GM20000 (cell line): ENCODE measurements at regions not wholly inside any gene's neighbourhood (a gene's known extent, or its start where the extent isn't known, plus 50 kb on each side); places are given as distances from the start of the nearest gene placed in this dataset.

Experiments
- DNase-seq: peaks from one replicate; pipeline ENCODE4 v3.0.0; 2012; ENCODE audit warnings: low spot score
- TF ChIP-seq, protein P1 (sequence below): IDR thresholded peaks from 2 replicates; pipeline ENCODE4 v1.5.1; 2012; ENCODE audit warnings: mild to moderate bottlenecking, control low read depth; ENCODE audit errors: extremely low read depth, missing control alignments

DNA sequence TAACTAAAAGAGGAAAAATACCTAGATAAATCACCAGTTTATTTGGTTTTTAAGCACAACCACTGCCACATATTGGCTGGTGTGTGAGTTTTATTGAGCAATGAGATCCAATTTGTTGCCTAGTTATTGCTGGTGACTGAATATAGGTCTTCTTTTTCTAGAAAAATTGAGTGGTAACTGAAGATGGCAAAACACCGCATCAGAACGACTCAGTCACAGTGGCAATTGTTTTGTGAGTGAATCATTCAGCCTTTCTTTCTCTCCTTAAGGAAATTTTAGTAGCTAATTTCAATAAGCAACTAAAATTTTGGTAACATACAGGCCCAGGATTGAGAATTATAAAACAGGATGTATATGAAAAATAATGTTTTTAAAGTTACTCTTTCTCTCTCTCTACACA, 533.0 kb downstream of the KCNA4 start:
- TF ChIP-seq, protein P1, sequence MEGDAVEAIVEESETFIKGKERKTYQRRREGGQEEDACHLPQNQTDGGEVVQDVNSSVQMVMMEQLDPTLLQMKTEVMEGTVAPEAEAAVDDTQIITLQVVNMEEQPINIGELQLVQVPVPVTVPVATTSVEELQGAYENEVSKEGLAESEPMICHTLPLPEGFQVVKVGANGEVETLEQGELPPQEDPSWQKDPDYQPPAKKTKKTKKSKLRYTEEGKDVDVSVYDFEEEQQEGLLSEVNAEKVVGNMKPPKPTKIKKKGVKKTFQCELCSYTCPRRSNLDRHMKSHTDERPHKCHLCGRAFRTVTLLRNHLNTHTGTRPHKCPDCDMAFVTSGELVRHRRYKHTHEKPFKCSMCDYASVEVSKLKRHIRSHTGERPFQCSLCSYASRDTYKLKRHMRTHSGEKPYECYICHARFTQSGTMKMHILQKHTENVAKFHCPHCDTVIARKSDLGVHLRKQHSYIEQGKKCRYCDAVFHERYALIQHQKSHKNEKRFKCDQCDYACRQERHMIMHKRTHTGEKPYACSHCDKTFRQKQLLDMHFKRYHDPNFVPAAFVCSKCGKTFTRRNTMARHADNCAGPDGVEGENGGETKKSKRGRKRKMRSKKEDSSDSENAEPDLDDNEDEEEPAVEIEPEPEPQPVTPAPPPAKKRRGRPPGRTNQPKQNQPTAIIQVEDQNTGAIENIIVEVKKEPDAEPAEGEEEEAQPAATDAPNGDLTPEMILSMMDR: no peak

DNA sequence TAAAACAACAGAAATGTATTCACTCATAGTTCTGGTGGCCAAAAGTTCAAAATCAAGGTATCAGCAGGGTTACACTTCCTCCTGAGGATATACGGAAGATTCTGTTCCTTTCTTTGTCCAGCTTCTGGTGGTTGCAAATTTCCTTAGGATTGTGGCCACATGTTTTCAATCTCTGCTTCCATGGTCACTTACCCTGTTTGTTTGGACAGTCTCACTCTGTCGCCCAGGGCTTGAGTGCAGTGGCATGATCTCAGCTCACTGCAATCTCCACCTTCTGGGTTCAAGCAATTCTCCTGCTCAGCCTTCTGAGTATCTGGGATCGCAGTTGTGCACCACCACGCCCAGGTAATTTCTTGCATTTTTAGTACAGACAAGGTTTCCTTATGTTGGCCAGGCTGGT, 534.3 kb downstream of the KCNA4 start:
- TF ChIP-seq, protein P1: no peak
- no peak for DNase-seq

More for the DNA sequence above, 533.0 kb downstream of the KCNA4 start:
- no peak for DNase-seq

DNA sequence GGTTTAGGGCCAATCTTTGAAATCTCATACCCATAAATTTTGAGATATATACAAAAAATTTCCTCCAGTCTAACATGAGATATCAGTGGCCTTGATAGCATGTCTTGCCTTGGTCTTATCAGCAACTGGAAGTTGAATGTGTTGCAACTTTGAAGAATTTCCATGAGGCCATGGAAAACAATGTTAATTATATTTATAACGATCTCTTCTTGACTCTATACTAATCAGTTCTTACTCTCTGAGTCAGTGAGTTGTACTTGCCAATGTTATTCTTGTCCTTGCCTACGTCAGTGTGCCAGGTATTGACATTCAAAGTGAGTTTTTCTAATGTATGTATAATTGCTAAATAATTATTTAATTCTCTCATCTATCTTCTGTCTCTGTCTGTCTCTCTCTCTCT, 535.1 kb downstream of the KCNA4 start:
- DNase-seq: no peak
- TF ChIP-seq, protein P1: no peak

DNA sequence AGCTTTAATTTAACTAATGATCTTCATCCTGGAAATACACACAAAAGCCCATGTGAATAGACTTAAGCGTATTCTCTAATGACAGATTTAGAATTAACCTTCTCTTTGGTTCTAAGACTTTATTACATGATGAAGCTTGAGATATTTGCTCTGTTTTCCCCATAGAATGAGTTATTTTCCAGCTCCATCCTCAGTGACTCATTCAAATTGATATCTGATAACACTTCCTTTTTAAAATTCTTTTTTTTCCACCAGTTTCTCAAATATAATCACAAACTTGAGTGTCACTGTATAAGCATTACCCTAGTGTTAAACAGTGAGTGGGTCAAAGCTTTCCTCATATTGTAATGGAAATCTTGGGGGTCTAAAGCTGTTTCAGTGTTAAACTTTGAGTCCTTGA, 535.8 kb downstream of the KCNA4 start:
- DNase-seq: no peak
- TF ChIP-seq, protein P1: no peak

DNA sequence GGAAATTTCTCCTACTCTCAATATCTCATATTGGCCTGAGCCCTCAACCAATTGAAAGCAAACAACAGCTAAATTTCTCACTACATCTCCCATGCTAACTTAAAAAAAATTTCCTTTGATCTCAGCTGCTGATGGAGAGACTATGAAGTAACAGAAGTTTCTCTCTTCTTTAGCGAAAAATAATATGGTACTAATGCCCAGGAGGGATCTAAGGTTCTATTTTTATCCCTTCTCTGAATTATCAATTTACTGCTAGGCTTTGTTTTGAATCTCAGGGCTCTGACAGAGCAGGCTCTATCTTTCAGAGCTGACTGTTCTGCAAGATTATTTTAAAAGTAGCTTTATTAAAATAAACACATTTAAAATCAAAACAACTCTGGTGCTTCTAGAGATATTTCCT, 558.6 kb downstream of the KCNA4 start:
- TF ChIP-seq, protein P1: no peak
- no peak for DNase-seq

DNA sequence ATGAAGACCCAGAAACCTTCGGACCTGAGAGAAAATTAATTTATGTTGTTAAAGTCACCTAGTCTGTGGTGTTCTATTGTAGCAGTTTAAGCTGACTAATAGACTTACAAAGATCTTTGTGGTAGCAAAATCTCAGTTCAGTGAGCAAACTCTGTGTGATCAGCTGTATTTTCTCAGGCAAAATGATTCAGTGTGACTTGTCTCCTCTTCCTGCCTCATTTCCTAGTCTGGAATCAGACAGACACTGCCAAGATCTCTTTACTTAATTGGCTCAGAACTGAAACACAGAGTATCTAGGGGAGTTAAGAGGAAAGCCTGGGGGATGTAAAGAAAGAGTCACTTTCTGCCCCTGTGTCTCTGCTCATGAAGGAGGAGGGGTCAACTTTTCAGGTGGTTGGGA, 564.7 kb downstream of the KCNA4 start:
- no peak for DNase-seq
- TF ChIP-seq, protein P1: no peak

DNA sequence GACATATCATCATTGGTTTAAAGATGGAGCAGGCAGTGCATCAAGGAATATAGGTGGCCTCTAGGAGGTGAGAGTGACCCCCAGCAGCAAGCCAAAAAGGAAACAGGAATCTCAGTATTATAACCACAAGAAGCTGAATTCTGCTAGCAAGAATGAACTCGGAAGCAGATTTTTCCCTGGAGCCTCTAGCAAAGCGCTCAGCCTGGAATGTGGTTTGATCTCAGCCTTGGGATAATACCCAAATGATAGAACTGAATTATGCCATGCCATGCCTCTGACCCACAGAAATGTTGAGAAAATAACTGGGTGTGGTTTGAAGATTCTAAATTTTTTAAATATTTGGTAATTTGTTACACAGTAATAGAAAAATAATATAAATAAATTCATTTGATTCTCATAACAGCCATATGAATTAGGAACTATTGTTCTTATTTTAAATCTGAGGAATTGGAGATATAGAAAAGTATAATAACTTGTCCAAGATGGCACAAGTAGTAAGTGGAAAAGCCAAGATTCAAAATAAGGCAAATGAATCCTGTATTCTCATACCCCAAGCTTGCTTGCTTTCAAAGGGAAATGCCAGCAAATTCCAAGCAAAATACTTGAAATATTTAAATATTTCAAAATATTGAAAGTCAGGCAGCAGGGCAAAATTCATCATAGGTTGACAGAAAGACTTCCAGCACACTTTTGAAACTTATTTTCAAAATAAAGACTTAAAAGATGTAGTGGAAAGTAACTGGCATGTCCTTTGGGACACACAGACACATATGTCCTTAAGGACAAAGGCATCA, 567.4 kb downstream of the KCNA4 start:
- DNase-seq: no peak
- TF ChIP-seq, protein P1: no peak
